Motor neuron (in vitro differentiated cells): ENCODE measurements at regions not wholly inside any gene's neighbourhood (a gene's known extent, or its start where the extent isn't known, plus 50 kb on each side); places are given as distances from the start of the nearest gene placed in this dataset.
"Not testable (repeated sequence)": the region's sequence is repeated elsewhere in the genome, so short reads cannot be mapped to it uniquely, and the experiment has no call there.

Experiments used
- ATAC-seq, 8 experiments: fragments of 200-7000 bp; cut with Tn5 transposase; replicated peaks in 6 of 8; 2 replicates each; pipeline ENCODE4 v1.8.0; 2021; ENCODE audit warnings: mild to moderate bottlenecking in 8 of 8, moderate library complexity in 8 of 8
- H3K27ac ChIP-seq, 2 donors: fragments of 250-450 bp; sonication (Bioruptor Pico); 2 replicates each; pipeline ENCODE4 v1.9.0; 2021; ENCODE audit warnings: antibody characterized with exemption in 2 of 2, mild to moderate bottlenecking in 2 of 2, moderate library complexity in 1 of 2
- H3K4me1 ChIP-seq, 2 donors: fragments of 250-450 bp; sonication (Bioruptor Pico); replicated peaks in 1 of 2; 2 replicates each; pipeline ENCODE4 v1.6.1; 2021; ENCODE audit warnings: antibody characterized with exemption in 2 of 2, mild to moderate bottlenecking in 2 of 2, moderate library complexity in 1 of 2
- H3K4me3 ChIP-seq, 5 donors: fragments of 250-450 bp; sonication (Bioruptor Pico); 2 replicates each; pipeline ENCODE4 v1.9.0; 2021; ENCODE audit warnings: antibody characterized with exemption in 5 of 5, mild to moderate bottlenecking in 5 of 5, moderate library complexity in 4 of 5
- whole genome bisulfite sequencing, 10 experiments: fragments of 450-650 bp; shearing (Covaris generic); methylation state at CpG; one replicate each; pipeline ENCODE4 v1.0.0; 2022; 5-methylcytosine and 5-hydroxymethylcytosine counted together
- in situ Hi-C, 9 experiments: fragments of 400-800 bp; cut with MboI; loops; one replicate each; pipeline ENCODE4 v1.15.0; 2021; ENCODE audit warnings: low sequenced_read_pairs in 9 of 9, low pct_unique_long_range_greater_than_20kb in 2 of 9; ENCODE audit not compliant: unreplicated experiment in 9 of 9

DNA sequence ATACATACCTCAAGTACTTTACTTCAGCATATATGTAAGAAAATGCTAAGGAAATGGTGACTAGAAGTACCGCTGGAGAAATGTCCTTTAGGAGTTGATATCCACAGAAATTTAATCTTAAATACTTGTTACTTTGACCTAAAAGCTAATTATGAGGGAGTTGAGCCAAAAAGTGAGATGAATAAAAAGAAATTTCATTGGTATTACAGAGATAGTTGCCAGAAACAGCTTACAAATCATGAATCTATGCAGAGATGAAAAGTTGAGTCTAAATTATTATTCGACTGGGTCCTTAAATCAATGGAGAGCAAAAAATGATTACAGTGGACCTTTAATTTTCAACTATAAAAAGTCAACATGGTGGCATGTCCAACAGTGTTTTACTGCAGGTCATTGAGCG, 160.9 kb downstream of the MZT1 start:
- WGBS, 10 experiments, result 7 to 100% (median 93%) methylated on average over 2 to 3 of the region's 3 CpGs; no CpG with 5 or more reads in 1 of the 10 experiments
- Histone ChIP-seq H3K4me1 (peaks cover 0 to 3% of the 10 kb centered on the region in 2 donors), H3K4me3 (no peak overlapping the region), H3K27ac (no peak overlapping the region)
- in situ Hi-C loops, result no loop called here
- ATAC-seq, result no peak

DNA sequence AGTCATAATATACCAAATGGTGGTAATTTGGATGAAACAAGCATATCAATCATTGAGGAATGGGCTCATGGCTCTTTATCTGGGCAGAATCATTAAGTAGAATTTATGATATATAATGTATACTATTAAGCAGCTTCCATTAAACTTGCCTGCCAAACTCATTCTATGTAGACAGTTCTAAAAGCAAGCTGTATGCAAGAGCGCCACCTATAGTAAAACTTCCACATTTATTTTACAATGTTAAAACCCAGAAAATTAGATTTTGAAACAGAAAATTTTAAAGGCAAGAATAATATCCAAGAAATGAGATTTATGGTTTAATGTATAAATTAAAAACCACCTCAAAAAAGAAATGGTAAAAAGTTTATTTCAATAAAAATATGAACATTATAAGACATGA, 161.5 kb downstream of the MZT1 start:
- in situ Hi-C loops, result no loop called here
- ATAC-seq, result no peak
- peaks cover 0 to 3% of the 10 kb centered on the region in 2 donors for H3K4me1 ChIP-seq
- no peak overlapping the region for H3K27ac ChIP-seq
- H3K4me3 ChIP-seq, result no peak overlapping the region
- WGBS, 10 experiments, result 0 to 36% (median 0%) methylated on average over 1 of the region's 1 CpG; no CpG with 5 or more reads in 3 of the 10 experiments

DNA sequence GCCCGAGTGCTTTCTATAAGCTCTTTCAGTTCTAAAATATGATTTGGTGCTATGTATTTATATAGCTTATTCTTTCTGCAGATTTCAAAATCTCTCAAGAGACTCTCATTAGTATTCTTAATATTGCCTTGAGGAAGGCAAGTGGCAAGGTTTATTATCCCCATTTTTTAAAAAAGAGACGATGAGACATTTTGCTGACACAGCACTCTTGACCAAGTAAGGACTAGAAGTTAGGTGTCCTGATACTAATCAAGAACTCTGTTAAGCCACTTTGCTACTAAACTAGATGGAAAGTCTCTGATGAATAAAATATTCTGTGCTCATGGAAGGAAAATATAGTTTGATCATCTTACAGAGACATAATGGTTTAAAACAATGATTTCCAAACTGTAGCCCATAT, 164.7 kb downstream of the MZT1 start:
- Histone ChIP-seq H3K4me3 (no peak overlapping the region), H3K4me1 (peaks cover 0 to 2% of the 10 kb centered on the region in 2 donors), H3K27ac (no peak overlapping the region)
- in situ Hi-C loops, result no loop called here
- WGBS, 10 experiments, result 0 to 100% (median 75%) methylated on average over 1 to 2 of the region's 2 CpGs; no CpG with 5 or more reads in 1 of the 10 experiments
- ATAC-seq, result no peak

DNA sequence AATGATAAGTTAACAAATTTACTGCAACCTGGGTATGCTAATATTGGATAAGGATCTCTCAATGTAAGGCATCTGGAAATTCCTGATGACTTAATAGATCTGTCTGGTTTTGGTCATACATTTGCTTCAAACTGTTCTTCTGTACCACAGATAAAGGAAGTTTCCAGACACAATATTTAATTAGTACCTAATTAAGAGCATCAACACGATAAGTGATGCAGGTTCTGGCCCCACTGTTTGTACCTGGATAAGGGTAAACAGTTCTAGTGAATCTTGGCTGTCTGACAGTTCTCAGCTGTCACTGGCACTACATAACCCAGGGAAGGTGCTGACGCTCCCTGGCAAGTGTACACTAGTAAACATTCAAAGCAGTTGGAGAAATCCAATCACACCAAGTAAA, 165.6 kb downstream of the MZT1 start:
- in situ Hi-C loops, result no loop called here
- no peak overlapping the region for H3K27ac ChIP-seq
- H3K4me1 ChIP-seq, result no peaks in the 10 kb centered on the region
- no peak overlapping the region for H3K4me3 ChIP-seq
- 0 to 92% (median 8%) methylated on average over 1 to 2 of the region's 2 CpGs; no CpG with 5 or more reads in 3 of the 10 experiments for WGBS, 10 experiments
- ATAC-seq, result no peak

- no peak overlapping the region for H3K27ac ChIP-seq
- WGBS, 10 experiments, result 0 to 100% (median 88%) methylated on average over 1 to 2 of the region's 2 CpGs
- ATAC-seq, result no peak
- no peaks in the 10 kb centered on the region for H3K4me1 ChIP-seq
- in situ Hi-C loops, result no loop called here
- no peak overlapping the region for H3K4me3 ChIP-seq
Measured at GRCh38 chr13:72559716-72560115, 167.7 kb downstream of the MZT1 start.

DNA sequence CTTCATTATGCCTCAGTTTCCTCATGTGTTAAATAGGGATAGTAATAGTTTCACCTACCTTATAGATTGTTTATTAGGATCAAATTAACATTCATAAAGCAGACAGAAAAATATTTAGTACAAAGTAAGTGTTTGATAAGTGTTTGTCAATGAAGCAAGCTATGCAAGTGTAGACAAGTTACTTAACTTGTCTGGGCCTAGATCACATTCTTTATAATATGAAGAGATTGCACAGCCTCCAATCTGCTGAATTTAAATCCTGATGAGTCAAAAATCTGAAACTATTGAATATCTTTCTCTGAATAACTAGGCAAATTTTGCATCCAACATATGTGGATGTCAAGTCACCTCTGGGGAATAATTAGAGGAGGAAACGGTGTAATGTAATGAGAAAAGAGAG, 170.5 kb downstream of the MZT1 start:
- ATAC-seq, result no peak
- in situ Hi-C loops, result no loop called here
- H3K27ac ChIP-seq, result no peak overlapping the region
- WGBS, 10 experiments, result 0 to 93% (median 0%) methylated on average over 1 of the region's 1 CpG; no CpG with 5 or more reads in 3 of the 10 experiments
- no peaks in the 10 kb centered on the region for H3K4me1 ChIP-seq
- no peak overlapping the region for H3K4me3 ChIP-seq

GRCh38 chr13:72555601-72556000, 171.8 kb downstream of the MZT1 start:
- in situ Hi-C loops, result no loop called here
- ATAC-seq, result no peak
- WGBS, 10 experiments, result 20 to 100% (median 85%) methylated on average over 1 to 3 of the region's 3 CpGs; no CpG with 5 or more reads in 3 of the 10 experiments
- Histone ChIP-seq H3K4me3 (no peak overlapping the region), H3K27ac (no peak overlapping the region), H3K4me1 (no peaks in the 10 kb centered on the region)

DNA sequence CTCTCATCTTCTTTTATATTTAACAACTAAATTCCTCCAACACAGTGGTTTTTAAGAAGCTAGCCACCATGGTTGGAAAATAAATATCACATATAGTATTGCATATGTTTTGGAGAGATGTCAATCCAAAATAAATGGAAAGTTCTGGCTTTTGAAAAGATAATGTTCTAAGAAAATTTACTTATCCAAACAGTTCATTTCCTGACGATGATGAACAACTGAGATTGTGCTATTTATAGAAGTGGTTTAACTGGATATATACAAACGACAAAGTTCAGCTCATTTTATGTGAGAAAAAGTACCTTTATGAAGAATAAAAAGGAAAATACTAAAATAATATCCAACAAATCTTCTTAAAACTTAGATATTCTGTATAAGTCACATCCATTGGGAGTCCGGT, 174.7 kb downstream of the MZT1 start:
- WGBS, 10 experiments, result 0 to 100% (median 75%) methylated on average over 1 to 3 of the region's 3 CpGs
- no peak for ATAC-seq
- in situ Hi-C loops, result no loop called here

GRCh38 chr13:72545895-72546294, 181.5 kb downstream of the MZT1 start:
- in situ Hi-C loops, H3K27ac ChIP-seq, H3K4me3 ChIP-seq, ATAC-seq: not testable (repeated sequence)
- peaks cover 3 to 10% of the 10 kb centered on the region in 2 donors for H3K4me1 ChIP-seq
- 0 to 100% (median 33%) methylated on average over 1 of the region's 1 CpG; no CpG with 5 or more reads in 5 of the 10 experiments for WGBS, 10 experiments

More for the DNA sequence above, 174.7 kb downstream of the MZT1 start:
- Histone ChIP-seq H3K27ac (no peak overlapping the region), H3K4me3 (no peak overlapping the region), H3K4me1 (no peaks in the 10 kb centered on the region)

GRCh38 chr13:72545030-72545719, 182.3 kb downstream of the MZT1 start:
- no peak for ATAC-seq
- Histone ChIP-seq H3K27ac (no peak overlapping the region), H3K4me3 (no peak overlapping the region), H3K4me1 (peaks cover 3 to 16% of the 10 kb centered on the region in 2 donors)
- in situ Hi-C loops, result no loop called here
- 0 to 100% (median 80%) methylated on average over 2 to 4 of the region's 4 CpGs for WGBS, 10 experiments

GRCh38 chr13:72544042-72544441, 183.4 kb downstream of the MZT1 start:
- no peak for ATAC-seq
- Histone ChIP-seq H3K27ac (no peak overlapping the region), H3K4me1 (peaks cover 3 to 16% of the 10 kb centered on the region in 2 donors), H3K4me3 (no peak overlapping the region)
- WGBS, 10 experiments, result 0 to 100% (median 60%) methylated on average over 1 to 2 of the region's 2 CpGs; no CpG with 5 or more reads in 1 of the 10 experiments
- in situ Hi-C loops, result no loop called here

GRCh38 chr13:72542241-72542640, 185.2 kb downstream of the MZT1 start:
- Histone ChIP-seq H3K4me3 (no peak overlapping the region), H3K4me1 (peaks cover 3 to 16% of the 10 kb centered on the region in 2 donors), H3K27ac (no peak overlapping the region)
- in situ Hi-C loops, result no loop called here
- WGBS, 10 experiments, result 0 to 100% (median 80%) methylated on average over 1 to 3 of the region's 3 CpGs; no CpG with 5 or more reads in 1 of the 10 experiments
- no peak for ATAC-seq

DNA sequence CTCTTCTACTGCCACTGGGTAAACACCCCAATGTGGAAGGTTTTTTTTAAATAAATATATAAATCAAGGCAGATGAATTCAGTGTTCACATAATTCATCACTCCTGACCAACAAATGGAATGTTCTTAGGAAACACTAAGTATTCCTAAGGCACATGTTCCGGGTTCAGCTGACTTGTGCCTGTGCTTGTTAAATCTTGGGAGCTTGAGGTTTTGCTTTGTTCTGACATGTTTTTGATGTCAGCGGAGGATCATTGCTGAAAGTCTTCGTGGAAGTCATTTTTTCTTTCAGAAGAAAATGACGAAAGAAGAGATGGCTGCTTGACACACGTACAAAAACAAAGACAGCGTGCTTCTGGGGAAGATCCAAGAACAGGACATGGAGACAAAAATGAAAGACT, 185.8 kb downstream of the MZT1 start:
- Histone ChIP-seq H3K4me1 (peaks cover 3 to 16% of the 10 kb centered on the region in 2 donors), H3K4me3 (no peak overlapping the region), H3K27ac (no peak overlapping the region)
- WGBS, 10 experiments, result 5 to 100% (median 84%) methylated on average over 1 to 6 of the region's 6 CpGs
- in situ Hi-C loops, result no loop called here
- no peak for ATAC-seq

GRCh38 chr13:72540881-72541280, 186.5 kb downstream of the MZT1 start:
- WGBS, 10 experiments, result 6 to 65% (median 45%) methylated on average over 2 to 4 of the region's 4 CpGs; no CpG with 5 or more reads in 1 of the 10 experiments
- in situ Hi-C loops, result no loop called here
- peak in 5 of 8 experiments; percentile 33 to 88 (median 88) for ATAC-seq

More at GRCh38 chr13:72540881-72541280, 186.5 kb downstream of the MZT1 start:
- H3K4me1 ChIP-seq, result peaks cover 3 to 16% of the 10 kb centered on the region in 2 donors
- H3K4me3 ChIP-seq, result no peak overlapping the region
- H3K27ac ChIP-seq, result no peak overlapping the region
